H9 (cell line): ENCODE measurements at regions not wholly inside any gene's neighbourhood (a gene's known extent, or its start where the extent isn't known, plus 50 kb on each side); places are given as distances from the start of the nearest gene placed in this dataset.

Experiments used
- DNase-seq: peaks from one replicate; pipeline ENCODE4 v3.0.0-alpha.2; 2017
- H2AFZ ChIP-seq: one replicate; pipeline ENCODE4 v1.6.1; 2013; ENCODE audit warnings: mild to moderate bottlenecking, low read length, control low read depth, moderate library complexity
- H2AK5ac ChIP-seq: 2 replicates; pipeline ENCODE4 v1.6.1; 2013; ENCODE audit warnings: low read length, control low read depth, mixed read lengths; ENCODE audit not compliant: insufficient read length
- H2BK120ac ChIP-seq: one replicate; pipeline ENCODE4 v1.6.1; 2013; ENCODE audit warnings: low read depth, mild to moderate bottlenecking, low read length, control low read depth, inconsistent platforms; ENCODE audit not compliant: poor library complexity, severe bottlenecking
- H2BK12ac ChIP-seq: 2 replicates; pipeline ENCODE4 v1.6.1; 2013; ENCODE audit warnings: low read length, control low read depth, mixed read lengths, low read depth; ENCODE audit not compliant: insufficient read length
- H2BK15ac ChIP-seq: 2 replicates; pipeline ENCODE4 v1.6.1; 2013; ENCODE audit warnings: low read depth, low read length, control low read depth
- H2BK20ac ChIP-seq: one replicate; pipeline ENCODE4 v1.6.1; 2013; ENCODE audit warnings: low read depth, mild to moderate bottlenecking, low read length, control low read depth, inconsistent platforms; ENCODE audit not compliant: poor library complexity, severe bottlenecking
- H2BK5ac ChIP-seq: 2 replicates; pipeline ENCODE4 v1.6.1; 2013; ENCODE audit warnings: low read length, control low read depth, mixed read lengths; ENCODE audit not compliant: insufficient read length
- H3K14ac ChIP-seq: 2 replicates; pipeline ENCODE4 v1.6.1; 2013; ENCODE audit warnings: low read length, control low read depth; ENCODE audit not compliant: insufficient read depth
- H3K18ac ChIP-seq: 2 replicates; pipeline ENCODE4 v1.6.1; 2013; ENCODE audit warnings: low read depth, mild to moderate bottlenecking, mixed read lengths, low read length, control low read depth; ENCODE audit not compliant: insufficient read length
- H3K23ac ChIP-seq: 2 replicates; pipeline ENCODE4 v1.6.1; 2013; ENCODE audit warnings: low read length, control low read depth, mixed read lengths, low read depth; ENCODE audit not compliant: insufficient read length
- H3K23me2 ChIP-seq: 2 replicates; pipeline ENCODE4 v1.6.1; 2013; ENCODE audit warnings: low read depth, mild to moderate bottlenecking, mixed read lengths, low read length, control low read depth; ENCODE audit not compliant: insufficient read length, poor library complexity, severe bottlenecking
- H3K27ac ChIP-seq: 2 replicates; pipeline ENCODE4 v1.5.1; 2013; ENCODE audit warnings: low read length, control low read depth, mixed read lengths, low read depth; ENCODE audit not compliant: insufficient read length
- H3K27me3 ChIP-seq: 2 replicates; pipeline ENCODE4 v1.6.1; 2013; ENCODE audit warnings: low read length, control low read depth, inconsistent platforms; ENCODE audit not compliant: insufficient read depth
- H3K4ac ChIP-seq: 2 replicates; pipeline ENCODE4 v1.6.1; 2013; ENCODE audit warnings: low read depth, mild to moderate bottlenecking, control low read depth, inconsistent platforms, low read length, moderate library complexity
- H3K4me1 ChIP-seq: 2 replicates; pipeline ENCODE4 v1.6.1; 2013; ENCODE audit warnings: low read length, control low read depth, inconsistent platforms; ENCODE audit not compliant: insufficient read depth
- H3K4me2 ChIP-seq: 2 replicates; pipeline ENCODE4 v1.6.1; 2013; ENCODE audit warnings: low read length, control low read depth, mixed read lengths; ENCODE audit not compliant: insufficient read length, insufficient read depth
- H3K56ac ChIP-seq: 2 replicates; pipeline ENCODE4 v1.6.1; 2013; ENCODE audit warnings: low read depth, mild to moderate bottlenecking, mixed read lengths, low read length, control low read depth; ENCODE audit not compliant: insufficient read length
- H3K79me1 ChIP-seq: 2 replicates; pipeline ENCODE4 v1.6.1; 2013; ENCODE audit warnings: low read depth, mild to moderate bottlenecking, moderate library complexity, low read length, control low read depth, inconsistent platforms; ENCODE audit not compliant: insufficient read depth, poor library complexity, severe bottlenecking
- H3K79me2 ChIP-seq: 2 replicates; pipeline ENCODE4 v1.6.1; 2013; ENCODE audit warnings: low read length, control low read depth, inconsistent platforms; ENCODE audit not compliant: insufficient read depth
- H3K9ac ChIP-seq: 2 replicates; pipeline ENCODE4 v1.6.1; 2013; ENCODE audit warnings: low read length, control low read depth, mixed read lengths; ENCODE audit not compliant: insufficient read length; ENCODE audit errors: extremely low read depth
- H3K9me3 ChIP-seq: one replicate; pipeline ENCODE4 v1.6.1; 2013; ENCODE audit warnings: low read depth, low read length, inconsistent platforms; ENCODE audit not compliant: control insufficient read depth
- H3T11ph ChIP-seq: one replicate; pipeline ENCODE4 v1.6.1; 2013; ENCODE audit warnings: mild to moderate bottlenecking, low read length, control low read depth, inconsistent platforms
- H4K20me1 ChIP-seq: one replicate; pipeline ENCODE4 v1.6.1; 2013; ENCODE audit not compliant: control insufficient read depth, insufficient read length, insufficient read depth
- H4K5ac ChIP-seq: 2 replicates; pipeline ENCODE4 v1.6.1; 2013; ENCODE audit warnings: low read depth, mild to moderate bottlenecking, mixed read lengths, low read length, control low read depth; ENCODE audit not compliant: insufficient read length
- H4K8ac ChIP-seq: replicated peaks from 2 replicates; pipeline ENCODE4 v1.6.1; 2013; ENCODE audit warnings: low read length, control low read depth, mixed read lengths, low read depth; ENCODE audit not compliant: insufficient read length
- H4K91ac ChIP-seq: 2 replicates; pipeline ENCODE4 v1.6.1; 2013; ENCODE audit warnings: low read depth, mild to moderate bottlenecking, moderate library complexity, mixed read lengths, low read length, control low read depth; ENCODE audit not compliant: insufficient read length
- H3K27ac Mint-ChIP-seq, 3 experiments: 2 replicates in 2 of 3; 3 replicates in 1 of 3; pipeline ENCODE4 v1.8.0; 2020 to 2021; ENCODE audit warnings: mixed read lengths in 3 of 3, mild to moderate bottlenecking in 1 of 3, moderate library complexity in 1 of 3
- H3K27me3 Mint-ChIP-seq: 2 replicates; pipeline ENCODE4 v1.8.0; 2021; ENCODE audit warnings: low read depth, mild to moderate bottlenecking, moderate library complexity, mixed read lengths
- H3K36me3 Mint-ChIP-seq, 3 experiments: 2 replicates in 2 of 3; 3 replicates in 1 of 3; pipeline ENCODE4 v1.8.0; 2020 to 2021; ENCODE audit warnings: low read depth in 3 of 3, mixed read lengths in 3 of 3; ENCODE audit not compliant: insufficient read depth in 1 of 3
- H3K4me1 Mint-ChIP-seq, 2 experiments: 2 replicates each; pipeline ENCODE4 v1.8.0; 2020; ENCODE audit warnings: mixed read lengths in 2 of 2
- H3K4me3 Mint-ChIP-seq, 2 experiments: 2 replicates in 1 of 2; 3 replicates in 1 of 2; pipeline ENCODE4 v1.8.0; 2020 to 2021; ENCODE audit warnings: mild to moderate bottlenecking in 2 of 2, mixed read lengths in 2 of 2, moderate library complexity in 1 of 2
- H3K9me3 Mint-ChIP-seq, 2 experiments: 2 replicates in 1 of 2; 3 replicates in 1 of 2; pipeline ENCODE4 v1.8.0; 2020; ENCODE audit warnings: mild to moderate bottlenecking in 2 of 2, mixed read lengths in 2 of 2, moderate library complexity in 1 of 2
- WGBS: extraction: QIAGEN DNeasy Blood & Tissue Kit; methylation state at CpG from one replicate; pipeline ENCODE4 v1.1.7; 2013; ENCODE audit warnings: missing lambda C conversion rate, low lambda C conversion rate, mixed read lengths; ENCODE audit not compliant: insufficient read length; ENCODE audit errors: extremely low coverage; 5-methylcytosine and 5-hydroxymethylcytosine counted together
- TF ChIP-seq, protein P1 (sequence below): fragments of 200-600 bp; sonication (generic); conservative IDR thresholded peaks from 3 replicates; pipeline ENCODE4 v1.8.0; 2021; ENCODE audit warnings: antibody characterized with exemption, mild to moderate bottlenecking

- Histone ChIP-seq H2BK15ac (no peak overlapping the region), H3K9me3 (no peaks in the 10 kb centered on the region), H3K27me3 (no peaks in the 10 kb centered on the region), H3T11ph (no peak overlapping the region), H3K27ac (no peak overlapping the region), H3K4me1 (no peaks in the 10 kb centered on the region), H3K4ac (no peak overlapping the region), H2AFZ (no peak overlapping the region), H4K20me1 (no peaks in the 10 kb centered on the region), H2BK120ac (no peak overlapping the region), H2BK5ac (no peak overlapping the region), H4K8ac (no peak overlapping the region), H4K91ac (no peak overlapping the region), H3K79me2 (no peaks in the 10 kb centered on the region), H3K79me1 (no peaks in the 10 kb centered on the region), H3K56ac (no peak overlapping the region), H3K4me2 (no peak overlapping the region), H4K5ac (no peak overlapping the region), H3K23ac (no peak overlapping the region), H2BK20ac (no peak overlapping the region), H3K9ac (no peak overlapping the region), H2BK12ac (no peak overlapping the region), H3K14ac (no peak overlapping the region), H3K23me2 (no peaks in the 10 kb centered on the region), H2AK5ac (no peak overlapping the region), H3K18ac (no peak overlapping the region)
- H3K27ac Mint-ChIP-seq = no peak overlapping the region
- H3K9me3 Mint-ChIP-seq = peaks cover 0 to 3% of the 10 kb centered on the region in 2 experiments; a peak in 1 of 5 replicates
- no peaks in the 10 kb centered on the region for H3K36me3 Mint-ChIP-seq
- H3K27me3 Mint-ChIP-seq = no peaks in the 10 kb centered on the region; the same call in none of the 2 replicates
- H3K4me3 Mint-ChIP-seq = no peak overlapping the region
- TF ChIP-seq, protein P1, sequence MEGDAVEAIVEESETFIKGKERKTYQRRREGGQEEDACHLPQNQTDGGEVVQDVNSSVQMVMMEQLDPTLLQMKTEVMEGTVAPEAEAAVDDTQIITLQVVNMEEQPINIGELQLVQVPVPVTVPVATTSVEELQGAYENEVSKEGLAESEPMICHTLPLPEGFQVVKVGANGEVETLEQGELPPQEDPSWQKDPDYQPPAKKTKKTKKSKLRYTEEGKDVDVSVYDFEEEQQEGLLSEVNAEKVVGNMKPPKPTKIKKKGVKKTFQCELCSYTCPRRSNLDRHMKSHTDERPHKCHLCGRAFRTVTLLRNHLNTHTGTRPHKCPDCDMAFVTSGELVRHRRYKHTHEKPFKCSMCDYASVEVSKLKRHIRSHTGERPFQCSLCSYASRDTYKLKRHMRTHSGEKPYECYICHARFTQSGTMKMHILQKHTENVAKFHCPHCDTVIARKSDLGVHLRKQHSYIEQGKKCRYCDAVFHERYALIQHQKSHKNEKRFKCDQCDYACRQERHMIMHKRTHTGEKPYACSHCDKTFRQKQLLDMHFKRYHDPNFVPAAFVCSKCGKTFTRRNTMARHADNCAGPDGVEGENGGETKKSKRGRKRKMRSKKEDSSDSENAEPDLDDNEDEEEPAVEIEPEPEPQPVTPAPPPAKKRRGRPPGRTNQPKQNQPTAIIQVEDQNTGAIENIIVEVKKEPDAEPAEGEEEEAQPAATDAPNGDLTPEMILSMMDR = no peak
- no CpG with 5 or more reads among the region's 3 CpGs for WGBS
- H3K4me1 Mint-ChIP-seq = peaks cover 0 to 4% of the 10 kb centered on the region in 2 experiments; a peak in 2 of 4 replicates
- DNase-seq = no peak
These were observed 147.5 kb upstream of the RBFOX1 start for GRCh38 chr16:7185165-7185564.
